HG03439 (cell line): ENCODE measurements at regions not wholly inside any gene's neighbourhood (a gene's known extent, or its start where the extent isn't known, plus 50 kb on each side); places are given as distances from the start of the nearest gene placed in this dataset.
"Not testable (repeated sequence)": the region's sequence is repeated elsewhere in the genome, so short reads cannot be mapped to it uniquely, and the experiment has no call there.

Experiments
- ATAC-seq: cut with Tn5 transposase; IDR thresholded peaks from one replicate; pipeline ENCODE4 v1.9.1; 2021; ENCODE audit warnings: mild to moderate bottlenecking, moderate library complexity; ENCODE audit not compliant: unreplicated experiment

DNA sequence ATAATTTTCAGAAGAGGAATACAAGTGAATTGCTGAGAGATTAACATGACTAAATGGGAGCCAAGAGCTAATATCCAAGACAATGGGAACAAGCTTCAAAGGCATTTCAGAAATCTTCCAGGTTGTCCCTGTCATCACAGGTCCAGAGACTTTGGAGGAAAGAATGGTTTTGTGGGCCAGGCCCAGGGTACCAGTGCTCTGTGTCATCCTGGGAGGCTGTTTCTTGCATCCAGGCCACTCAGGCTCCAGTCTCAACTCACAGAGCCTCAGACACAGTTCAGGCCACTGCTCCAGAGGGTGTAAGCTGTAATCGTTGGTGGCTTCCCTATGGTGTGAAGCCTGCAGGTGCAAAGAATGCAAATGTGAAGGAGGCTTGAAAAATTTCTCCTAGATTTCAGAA, 170.4 kb upstream of the NRG3 start:
- ATAC-seq, result no peak

DNA sequence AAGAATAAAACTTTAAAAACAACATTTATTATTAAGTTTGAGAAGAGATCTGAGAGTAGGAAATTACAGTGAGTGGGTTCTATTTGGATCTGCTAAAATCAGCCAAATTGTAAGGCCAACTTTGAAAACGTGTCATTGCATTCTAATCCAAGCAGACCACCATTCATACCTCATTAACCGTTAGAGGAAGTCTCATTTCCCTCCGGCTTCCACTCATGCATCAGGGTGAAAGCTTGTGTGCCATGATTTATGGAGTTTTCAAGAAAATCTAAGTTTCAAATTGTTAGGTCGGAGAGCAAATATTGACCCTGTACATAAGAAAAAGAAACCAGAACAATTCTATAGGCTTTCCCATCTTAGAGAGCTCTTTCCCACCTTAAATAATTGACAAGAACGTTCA, 166.6 kb upstream of the NRG3 start:
- no peak for ATAC-seq

DNA sequence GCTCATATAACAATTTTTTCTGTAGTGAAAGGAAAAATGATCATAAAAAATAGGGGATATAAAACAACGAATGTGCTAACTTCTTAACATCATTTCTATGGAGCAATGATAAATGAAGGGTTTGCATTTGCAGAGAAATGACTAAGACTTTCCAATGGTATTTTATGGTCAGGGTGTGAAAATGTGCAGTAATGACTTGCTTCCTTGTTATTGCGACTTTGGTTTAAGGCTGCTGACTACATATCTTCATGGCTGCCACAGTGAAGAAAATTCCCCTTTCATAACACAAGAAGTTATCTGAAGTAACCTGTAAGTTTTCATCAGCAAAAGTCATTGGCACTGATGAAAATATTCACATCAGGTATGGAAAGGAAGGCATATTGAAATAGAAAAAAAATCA, 166.1 kb upstream of the NRG3 start:
- no peak for ATAC-seq

DNA sequence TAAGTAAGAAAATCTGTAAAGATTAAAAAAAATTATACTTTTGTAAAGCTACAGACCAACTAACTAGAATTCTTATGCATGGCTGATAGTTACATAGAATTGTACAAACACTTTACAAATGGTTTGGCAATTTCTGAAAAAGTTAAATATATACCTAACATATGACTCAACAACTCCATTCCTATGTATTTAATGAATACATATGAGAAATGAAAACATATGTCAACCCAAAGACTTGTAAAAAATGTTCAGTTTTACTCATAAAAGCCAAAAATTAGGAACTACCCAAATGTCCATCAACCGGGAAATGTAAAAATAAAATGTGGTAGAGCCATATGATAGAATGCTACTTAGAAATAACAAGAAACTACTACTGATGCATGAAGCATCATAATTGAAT, 152.6 kb upstream of the NRG3 start:
- ATAC-seq, result no peak

DNA sequence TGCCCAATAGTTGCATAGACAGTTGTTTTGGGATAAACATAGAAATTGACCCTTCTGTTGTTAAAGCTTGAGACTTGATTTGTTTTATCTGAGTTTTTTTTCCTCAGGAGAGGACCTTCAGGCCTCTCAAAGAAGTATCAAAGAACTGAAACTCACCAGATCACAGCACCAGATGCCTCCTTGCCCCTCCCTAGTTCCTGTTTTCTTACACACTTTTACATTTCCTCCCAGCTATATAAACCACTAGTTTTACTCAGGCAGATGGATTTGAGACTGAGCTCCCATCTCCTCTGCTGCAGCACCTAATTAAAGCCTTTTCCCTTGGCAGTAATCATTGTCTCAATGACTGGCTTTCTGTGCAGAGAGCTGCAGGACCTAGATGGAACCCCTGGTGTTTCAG, 150.6 kb upstream of the NRG3 start:
- ATAC-seq, result no peak

DNA sequence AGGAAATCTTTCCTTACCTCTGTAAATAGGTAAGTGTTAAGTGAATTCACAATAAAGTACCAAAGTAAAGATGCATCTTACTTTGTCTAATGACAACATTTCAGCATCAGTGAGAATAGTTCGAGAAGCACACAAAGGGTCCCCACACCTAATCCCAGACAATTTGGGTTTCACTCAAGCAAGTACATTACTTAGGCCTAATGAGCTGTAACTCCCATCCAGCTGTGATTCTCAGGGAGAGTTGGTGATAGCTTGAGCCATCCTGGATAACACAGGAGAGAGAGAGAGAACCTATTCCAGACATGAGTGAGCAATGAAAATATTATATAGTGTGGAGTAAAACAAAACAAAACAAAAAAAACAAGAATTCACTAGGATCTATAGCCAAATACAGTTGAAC, 149.1 kb upstream of the NRG3 start:
- ATAC-seq, result no peak

DNA sequence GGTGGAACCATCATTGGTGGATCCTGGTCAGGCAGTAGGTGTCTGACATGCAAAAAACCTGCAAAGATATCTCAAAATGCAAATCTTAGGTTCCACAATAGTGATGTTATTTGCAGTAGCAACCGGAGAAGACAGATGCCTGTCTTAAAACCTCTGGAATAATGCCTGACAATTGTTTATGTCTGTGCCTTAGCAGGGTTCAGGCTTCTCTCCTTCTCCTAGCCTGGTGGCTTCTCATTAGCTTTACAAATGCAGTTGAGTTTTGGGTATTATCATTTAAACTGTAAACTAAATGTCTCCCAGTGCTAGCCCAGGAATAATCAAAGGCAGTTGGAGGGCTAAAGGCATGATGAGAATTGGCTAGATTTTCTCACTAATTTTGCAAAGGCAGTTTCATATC, 146.3 kb upstream of the NRG3 start:
- ATAC-seq, result no peak

DNA sequence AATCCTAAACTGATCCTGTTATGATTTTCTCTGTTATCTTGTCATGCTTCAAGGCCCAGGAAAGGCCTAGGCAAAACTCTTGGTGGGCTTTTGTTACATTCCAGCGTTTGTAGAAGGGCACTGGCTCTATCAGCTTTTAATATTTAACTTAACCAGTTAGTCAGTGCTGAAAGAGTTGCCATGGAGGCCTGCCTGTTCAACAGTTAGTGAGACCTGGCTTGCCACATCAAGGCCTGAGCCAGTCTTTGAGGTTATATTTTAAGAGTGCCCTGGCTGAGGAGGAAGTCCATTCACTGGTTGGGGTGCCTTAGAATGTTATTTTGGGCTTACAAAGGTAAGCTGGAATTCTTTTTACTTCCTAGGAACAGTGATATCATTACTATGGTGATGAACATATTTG, 144.1 kb upstream of the NRG3 start:
- ATAC-seq, result no peak

DNA sequence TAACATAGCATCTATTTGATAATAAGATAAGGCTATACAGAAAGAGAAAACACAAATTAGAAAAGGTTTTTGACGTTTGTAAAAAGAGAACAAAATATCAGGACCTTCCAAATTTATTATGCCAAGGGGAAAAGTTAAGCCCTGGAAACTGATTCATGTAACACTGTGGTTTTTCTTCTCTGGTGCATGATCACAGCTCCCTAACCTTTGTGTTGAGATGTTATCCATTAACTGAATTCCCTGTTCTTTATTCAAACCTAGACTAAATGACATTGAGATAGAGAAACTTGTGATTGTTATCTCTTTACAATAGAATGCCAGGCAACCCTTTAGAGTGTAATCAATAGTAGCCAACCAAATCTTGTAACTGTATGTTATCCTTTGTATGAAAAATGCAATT, 141.5 kb upstream of the NRG3 start:
- ATAC-seq, result no peak

DNA sequence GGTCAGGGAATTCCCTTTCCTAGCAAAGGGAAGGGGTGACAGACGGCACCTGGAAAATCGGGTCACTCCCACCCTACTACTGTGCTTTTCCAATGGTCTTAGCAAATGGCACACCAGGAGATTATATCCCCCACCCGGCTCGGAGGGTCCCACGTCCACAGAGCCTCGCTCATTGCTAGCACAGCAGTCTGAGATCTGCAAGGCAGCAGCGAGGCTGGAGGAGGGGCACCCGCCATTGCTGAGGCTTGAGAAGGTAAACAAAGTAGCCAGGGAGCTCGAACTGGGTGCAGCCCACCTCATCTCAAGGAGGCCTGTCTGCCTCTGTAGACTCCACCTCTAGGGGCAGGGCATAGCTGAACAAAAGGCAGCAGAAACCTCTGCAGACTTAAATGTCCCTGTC, 139.8 kb upstream of the NRG3 start:
- ATAC-seq, result not testable (repeated sequence)

DNA sequence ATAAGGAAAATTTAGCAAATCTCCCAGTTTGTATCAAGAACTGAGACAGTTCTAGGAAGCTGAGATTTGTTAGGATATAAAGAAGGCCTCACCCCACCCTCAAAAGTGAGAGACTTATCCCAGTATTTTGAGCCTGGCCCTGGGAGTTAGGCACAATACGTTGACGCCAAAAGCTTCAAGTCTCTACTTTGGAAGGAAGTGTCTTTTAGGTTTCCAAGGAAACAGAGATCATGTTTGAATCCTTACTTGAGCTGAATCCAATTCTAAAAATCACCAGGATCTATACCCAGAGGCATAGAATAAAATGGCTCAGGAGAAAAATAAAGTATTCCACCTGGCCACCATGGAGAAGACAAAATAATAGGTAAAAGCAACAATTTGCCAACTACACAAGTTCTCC, 115.9 kb upstream of the NRG3 start:
- no peak for ATAC-seq

DNA sequence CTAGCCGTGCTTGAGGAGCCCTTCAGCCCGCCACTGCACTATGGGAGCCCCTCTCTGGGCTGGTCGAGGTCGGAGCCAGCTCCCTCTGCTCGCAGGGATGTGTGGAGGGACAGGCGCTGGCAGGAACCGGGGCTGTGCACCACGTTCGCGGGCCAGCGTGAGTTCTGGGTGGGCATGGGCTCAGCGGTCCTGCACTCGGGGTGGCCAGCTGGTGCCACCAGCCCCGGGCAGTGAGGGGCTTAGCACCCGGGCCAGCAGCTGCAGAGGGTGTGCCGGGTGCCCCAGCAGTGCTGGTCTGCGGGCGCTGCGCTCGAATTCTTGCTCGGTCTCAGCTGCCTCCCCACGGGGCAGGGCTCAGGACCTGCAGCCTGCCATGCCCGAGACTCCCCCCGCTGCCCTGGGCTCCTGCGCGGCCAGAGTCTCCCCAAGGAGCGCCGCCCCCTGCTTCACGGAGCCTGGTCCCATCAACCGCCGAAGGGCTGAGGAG, 90.8 kb upstream of the NRG3 start:
- ATAC-seq, result no peak

DNA sequence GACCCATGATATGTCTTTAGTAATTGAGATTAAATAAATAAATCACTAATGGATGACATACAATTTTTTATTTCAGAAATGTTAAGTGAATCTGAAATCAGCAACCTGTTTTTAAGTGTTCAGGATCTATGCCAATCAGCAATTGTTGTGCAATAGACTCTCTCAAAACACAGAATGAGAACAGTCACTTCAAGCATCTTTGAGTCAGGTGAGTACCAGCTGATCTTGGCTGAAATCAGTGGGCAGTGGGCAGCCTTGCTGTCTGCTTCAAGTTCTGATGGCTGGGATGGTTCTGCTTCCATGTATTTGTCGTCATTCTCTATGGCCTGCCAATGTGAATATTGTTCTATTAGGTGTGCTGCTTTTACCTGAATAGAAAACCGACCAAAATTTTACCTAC, 82.3 kb upstream of the NRG3 start:
- no peak for ATAC-seq

DNA sequence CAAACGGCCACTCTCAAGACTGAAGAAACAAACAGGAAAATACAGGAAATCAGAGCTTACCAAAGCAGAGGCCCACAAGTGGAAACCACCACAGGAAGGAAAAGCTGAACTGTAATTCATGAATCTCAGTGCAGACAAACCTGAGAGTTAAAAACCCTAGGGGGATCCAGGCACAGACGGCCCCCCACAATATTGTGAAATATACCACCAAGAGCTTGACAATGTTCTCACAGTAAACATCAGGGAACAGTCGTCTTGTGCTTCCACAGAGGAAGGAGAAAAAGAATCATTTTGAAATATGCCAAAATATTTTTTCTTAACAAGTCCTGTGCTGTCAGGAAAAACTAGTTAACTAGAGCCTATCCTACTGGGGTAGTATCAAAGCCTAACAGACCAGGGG, 68.2 kb upstream of the NRG3 start:
- no peak for ATAC-seq

DNA sequence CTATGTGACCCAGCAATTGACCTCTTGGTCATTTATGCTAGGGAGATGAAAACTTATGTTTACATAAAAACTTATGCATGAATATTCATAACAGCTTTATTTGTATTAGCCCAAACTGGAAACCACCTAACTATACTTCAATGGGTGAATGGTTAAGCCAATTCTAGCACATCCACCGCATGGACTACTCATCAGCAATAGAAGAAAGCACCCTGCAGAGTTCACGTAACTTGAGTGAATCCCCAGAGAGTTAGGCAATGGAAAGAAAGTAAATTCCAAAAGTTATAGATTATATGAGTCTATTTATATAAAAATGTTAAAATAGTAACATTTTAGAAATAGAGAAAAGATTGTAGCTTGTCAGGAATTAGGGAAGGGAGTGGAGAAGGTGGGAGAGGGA, 60.2 kb upstream of the NRG3 start:
- ATAC-seq, result no peak

DNA sequence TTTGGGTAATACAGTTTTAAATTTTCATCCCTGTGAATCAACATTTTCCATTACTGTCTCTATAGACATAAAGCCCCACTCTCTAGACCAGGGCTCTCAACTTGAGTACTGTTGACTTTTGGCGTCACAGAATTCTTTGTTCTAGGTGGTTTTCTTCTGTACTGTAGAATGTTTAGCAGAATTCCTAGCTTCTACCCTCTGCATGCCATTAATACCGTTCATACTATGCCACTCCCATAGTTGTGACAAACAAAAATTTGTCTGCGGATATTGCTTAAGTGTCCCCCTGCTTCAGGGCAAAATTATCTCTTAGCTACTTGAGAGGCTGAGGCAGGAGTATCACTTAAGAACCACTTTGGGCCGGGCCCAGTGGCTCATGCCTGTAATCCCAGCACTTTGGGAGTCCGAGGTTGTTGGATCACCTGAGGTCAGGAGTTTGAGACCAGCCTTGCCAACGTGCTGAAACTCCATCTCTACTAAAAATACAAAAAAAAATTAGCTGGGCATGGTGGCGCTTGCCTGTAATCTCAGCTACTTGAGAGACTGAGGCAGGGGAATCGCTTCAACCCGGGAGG, 57.3 kb upstream of the NRG3 start:
- no peak for ATAC-seq

DNA sequence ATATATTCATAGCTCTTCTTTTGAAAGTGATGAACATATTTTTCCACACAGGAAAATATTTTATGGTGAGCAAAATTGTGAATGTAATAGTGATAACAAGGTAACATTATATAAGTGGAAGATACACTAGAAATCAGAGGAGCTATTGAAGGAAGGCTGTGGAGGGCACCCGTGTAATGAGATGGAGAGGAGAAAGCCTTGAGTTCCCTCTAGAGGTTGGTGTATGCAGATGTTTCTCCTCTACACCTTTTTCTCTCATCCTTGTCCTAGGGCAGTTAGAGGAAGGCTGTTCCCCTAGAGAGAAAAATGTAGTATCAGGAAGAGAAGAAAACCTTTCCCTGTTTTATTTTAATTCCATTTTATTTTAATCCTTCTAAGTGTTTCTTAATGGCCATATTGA, 54.6 kb upstream of the NRG3 start:
- no peak for ATAC-seq
